ENCODE measurements at regions not wholly inside any gene's neighbourhood (a gene's known extent, or its start where the extent isn't known, plus 50 kb on each side); places are given as distances from the start of the nearest gene placed in this dataset.

- TF ChIP-seq YY1 (IDR thresholded peaks at IDR 0.05; ENCODE audit: extremely low read depth, insufficient replicate concordance, low read depth, low read length), result no peak
- TF ChIP-seq SRF (IDR thresholded peaks at IDR 0.05; ENCODE audit: low read depth), result no peak
- no peak for TF ChIP-seq EZH2 (IDR thresholded peaks at IDR 0.05)
- no peak for TF ChIP-seq POLR2A (IDR thresholded peaks at IDR 0.05; ENCODE audit: borderline replicate concordance, extremely low read depth, insufficient read depth, insufficient read length)
- TF ChIP-seq ATF3 (IDR thresholded peaks at IDR 0.05), result no peak
- no peak for TF ChIP-seq ZFX (IDR thresholded peaks at IDR 0.05)
- no peak for TF ChIP-seq EZH2phosphoT487 (IDR thresholded peaks at IDR 0.05; ENCODE audit: borderline replicate concordance)
- TF ChIP-seq SP1 (IDR thresholded peaks at IDR 0.05; ENCODE audit: low read depth), result no peak
- no peak for TF ChIP-seq CTCF (IDR thresholded peaks at IDR 0.05 in 2 of 3, conservative IDR thresholded peaks at IDR 0.05 in 1 of 3; ENCODE audit: borderline replicate concordance in 1 of 3, insufficient read depth in 1 of 3, low read depth in 2 of 3, low read length in 2 of 3)
- CTCF ChIA-PET, result no interaction called here
These were observed 1887.4 kb downstream of the PCDH9 start for GRCh38 chr13:65342541-65343337.

More at GRCh38 chr13:65342541-65343337, 1887.4 kb downstream of the PCDH9 start:
- Histone ChIP-seq H3K4me1 (ENCODE audit: control insufficient read depth in 1 of 2, insufficient read depth in 2 of 2, low read length in 2 of 2) (no peaks in the 10 kb centered on the region), H2AFZ (ENCODE audit: low read depth, low read length, poor library complexity, severe bottlenecking) (no peak overlapping the region), H3K4me3 (replicated peaks in 1 of 2; ENCODE audit: low read depth in 1 of 2, low read length in 2 of 2) (no peak overlapping the region), H3K36me3 (ENCODE audit: control insufficient read depth in 1 of 2, insufficient read depth in 2 of 2, low read length in 2 of 2) (no peaks in the 10 kb centered on the region), H3K9ac (ENCODE audit: low read length) (no peak overlapping the region), H3K4me2 (ENCODE audit: low read length) (no peak overlapping the region), H3K9me2 (ENCODE audit: insufficient read depth) (no peaks in the 10 kb centered on the region; the same call in 1 of the 2 replicates), H3K27ac (ENCODE audit: low read depth, low read length) (no peak overlapping the region), H3K27me3 (ENCODE audit: insufficient read depth, low read length) (no peaks in the 10 kb centered on the region), H3K9me3 (ENCODE audit: control insufficient read depth in 1 of 2, insufficient read depth in 1 of 2, low read depth in 1 of 2, low read length in 2 of 2) (no peaks in the 10 kb centered on the region), H4K20me1 (ENCODE audit: insufficient read depth) (no peaks in the 10 kb centered on the region), H3K79me2 (ENCODE audit: insufficient read depth, low read length) (no peaks in the 10 kb centered on the region)
- DNase-seq (ENCODE audit: low read depth, low spot score) (no peak), ATAC-seq (no peak)
- intact Hi-C loops (cut with micrococcal nuclease), result no loop called here
- POLR2A ChIA-PET, result no interaction called here
- RAD21 ChIA-PET (ENCODE audit: low non-redundant PET in 1 of 2, low total read pairs in 2 of 2, uncharacterized antibody in 2 of 2, unreplicated experiment in 2 of 2), result no interaction called here
- BruUV-seq (replicated peaks), result no TSS peak

All from HCT116 (cell line).